NB4 (cell line): ENCODE measurements at regions not wholly inside any gene's neighbourhood (a gene's known extent, or its start where the extent isn't known, plus 50 kb on each side); places are given as distances from the start of the nearest gene placed in this dataset.

Experiments used
- DNase-seq: peaks from one replicate; pipeline ENCODE4 v3.0.0; 2010; ENCODE audit warnings: low read depth
- H3K4me3 ChIP-seq: one replicate; pipeline ENCODE4 v1.5.1; 2011; ENCODE audit warnings: mild to moderate bottlenecking, low read depth, low read length, moderate library complexity
- MYC ChIP-seq: IDR thresholded peaks from 2 replicates; pipeline ENCODE4 v1.6.1; 2011; ENCODE audit warnings: low read depth, low read length
- POLR2A ChIP-seq: IDR thresholded peaks from 2 replicates; pipeline ENCODE4 v1.6.1; 2011; ENCODE audit warnings: mild to moderate bottlenecking; ENCODE audit not compliant: insufficient read length; ENCODE audit errors: extremely low read depth
- TF ChIP-seq, protein P1 (sequence below): IDR thresholded peaks from 2 replicates; pipeline ENCODE4 v1.6.1; 2011; ENCODE audit warnings: low read depth, low read length
- TF ChIP-seq, protein P2 (sequence below): IDR thresholded peaks from one replicate; pipeline ENCODE4 v1.5.1; 2012; ENCODE audit warnings: low read depth, low read length

DNA sequence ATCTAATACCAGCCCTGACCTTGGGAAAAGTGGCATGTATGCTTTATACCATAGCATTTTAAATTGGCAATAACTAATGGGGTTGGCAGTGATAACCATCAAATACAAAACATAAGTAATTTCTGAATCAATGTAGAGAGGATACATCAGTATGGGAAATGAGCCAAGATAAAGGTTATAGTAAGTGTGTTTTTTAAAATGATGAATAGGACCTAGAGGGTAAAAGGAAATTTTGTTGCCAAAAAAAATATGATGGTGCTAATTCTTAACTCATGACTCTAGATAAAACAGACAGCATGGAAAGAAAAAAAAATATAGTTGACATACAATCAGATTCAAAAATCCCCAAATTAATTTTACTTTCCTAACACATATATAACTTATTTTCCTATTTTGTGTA lies 75.4 kb upstream of the ROBO1 start:
- TF ChIP-seq MYC = no peak
- no peak for DNase-seq
- no peak overlapping the region for H3K4me3 ChIP-seq

DNA sequence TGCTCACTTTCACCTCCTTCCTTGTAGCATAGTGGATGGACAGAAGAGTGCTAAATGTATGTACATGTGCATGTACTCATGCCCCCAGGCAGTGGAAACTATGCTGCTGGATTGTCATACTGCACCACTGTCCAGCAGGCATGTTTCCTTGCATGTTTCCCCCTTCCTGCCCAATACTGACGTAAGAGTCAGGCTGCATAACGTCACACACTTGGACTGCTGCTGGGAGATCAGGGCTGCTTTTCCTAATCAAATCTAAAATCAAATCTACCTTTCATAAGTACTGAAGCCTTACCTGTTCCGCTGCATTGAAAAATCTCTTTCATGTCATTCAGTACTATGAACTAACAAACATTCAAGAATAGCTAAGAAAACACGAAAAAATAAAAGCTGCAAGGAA lies 67.9 kb upstream of the ROBO1 start:
- DNase-seq = no peak
- no peak overlapping the region for H3K4me3 ChIP-seq
- TF ChIP-seq POLR2A (no peak), MYC (no peak)
- TF ChIP-seq, protein P1, sequence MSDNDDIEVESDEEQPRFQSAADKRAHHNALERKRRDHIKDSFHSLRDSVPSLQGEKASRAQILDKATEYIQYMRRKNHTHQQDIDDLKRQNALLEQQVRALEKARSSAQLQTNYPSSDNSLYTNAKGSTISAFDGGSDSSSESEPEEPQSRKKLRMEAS = no peak
- TF ChIP-seq, protein P2, sequence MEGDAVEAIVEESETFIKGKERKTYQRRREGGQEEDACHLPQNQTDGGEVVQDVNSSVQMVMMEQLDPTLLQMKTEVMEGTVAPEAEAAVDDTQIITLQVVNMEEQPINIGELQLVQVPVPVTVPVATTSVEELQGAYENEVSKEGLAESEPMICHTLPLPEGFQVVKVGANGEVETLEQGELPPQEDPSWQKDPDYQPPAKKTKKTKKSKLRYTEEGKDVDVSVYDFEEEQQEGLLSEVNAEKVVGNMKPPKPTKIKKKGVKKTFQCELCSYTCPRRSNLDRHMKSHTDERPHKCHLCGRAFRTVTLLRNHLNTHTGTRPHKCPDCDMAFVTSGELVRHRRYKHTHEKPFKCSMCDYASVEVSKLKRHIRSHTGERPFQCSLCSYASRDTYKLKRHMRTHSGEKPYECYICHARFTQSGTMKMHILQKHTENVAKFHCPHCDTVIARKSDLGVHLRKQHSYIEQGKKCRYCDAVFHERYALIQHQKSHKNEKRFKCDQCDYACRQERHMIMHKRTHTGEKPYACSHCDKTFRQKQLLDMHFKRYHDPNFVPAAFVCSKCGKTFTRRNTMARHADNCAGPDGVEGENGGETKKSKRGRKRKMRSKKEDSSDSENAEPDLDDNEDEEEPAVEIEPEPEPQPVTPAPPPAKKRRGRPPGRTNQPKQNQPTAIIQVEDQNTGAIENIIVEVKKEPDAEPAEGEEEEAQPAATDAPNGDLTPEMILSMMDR = no peak

DNA sequence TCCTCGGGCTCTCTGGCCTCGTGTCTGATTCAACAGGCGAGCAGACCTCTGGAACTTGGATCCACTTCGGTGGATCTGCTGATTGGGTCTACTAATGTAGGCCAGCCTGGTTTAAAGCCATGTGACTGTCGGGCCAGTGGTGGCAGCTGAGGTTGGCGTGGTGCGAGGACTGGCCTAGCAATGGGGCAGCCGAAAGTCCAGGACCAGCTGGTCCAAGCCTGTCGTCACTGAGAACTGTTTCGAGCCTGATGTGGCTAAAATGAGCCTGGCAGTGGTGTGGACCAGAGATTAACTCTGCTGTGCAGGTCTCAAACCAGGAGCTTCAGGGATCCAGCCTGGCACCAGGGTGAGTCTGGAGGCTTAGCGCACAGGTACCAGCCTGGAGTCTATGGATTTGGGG lies 56.4 kb upstream of the ROBO1 start:
- no peak overlapping the region for H3K4me3 ChIP-seq
- DNase-seq = no peak
- TF ChIP-seq, protein P1 = no peak
- TF ChIP-seq, protein P2 = no peak
- TF ChIP-seq MYC (no peak), POLR2A (no peak)

DNA sequence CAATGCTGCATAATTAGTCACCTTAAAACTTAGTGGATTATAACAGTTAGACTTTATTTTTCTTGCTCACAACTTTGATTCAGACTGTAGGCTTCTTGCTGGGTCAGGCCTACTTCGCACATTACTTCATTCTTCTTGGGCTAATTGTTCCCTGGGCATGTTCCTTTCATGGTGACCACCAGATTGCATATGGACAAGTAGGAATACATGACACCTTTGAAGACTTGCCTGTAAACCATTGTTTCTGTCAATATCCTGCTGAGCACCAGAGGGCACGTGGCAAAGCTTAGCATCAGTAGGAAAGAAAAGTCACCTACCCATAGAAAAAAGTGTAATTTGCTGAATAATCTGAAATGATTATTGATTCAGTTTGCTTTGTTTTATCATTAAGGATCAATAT lies 54.3 kb upstream of the ROBO1 start:
- no peak for DNase-seq
- TF ChIP-seq POLR2A = no peak
- no peak for TF ChIP-seq MYC
- TF ChIP-seq, protein P2 = no peak
- TF ChIP-seq, protein P1 = no peak
- no peak overlapping the region for H3K4me3 ChIP-seq

DNA sequence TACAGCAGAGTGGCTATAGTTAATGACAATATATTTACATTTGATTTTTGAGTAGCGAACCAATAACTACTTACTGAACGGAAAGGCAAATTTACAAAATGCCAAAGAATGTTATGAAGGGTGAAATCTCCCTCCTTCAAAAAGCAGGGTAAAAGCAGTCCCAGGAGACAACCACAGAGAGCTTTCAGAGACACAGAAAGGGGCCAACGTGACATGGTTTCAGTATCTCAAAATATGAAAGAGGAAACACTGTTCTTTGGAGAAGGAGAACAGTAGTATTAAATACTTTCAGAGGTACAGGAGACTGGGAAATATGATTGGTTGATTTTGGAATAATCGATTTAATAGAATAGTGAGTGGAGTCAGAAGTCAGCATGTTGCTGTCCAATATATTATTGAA lies 52.3 kb upstream of the ROBO1 start:
- TF ChIP-seq, protein P2 = no peak
- TF ChIP-seq, protein P1 = no peak
- no peak for TF ChIP-seq POLR2A
- no peak for TF ChIP-seq MYC
- no peak for DNase-seq
- no peak overlapping the region for H3K4me3 ChIP-seq

DNA sequence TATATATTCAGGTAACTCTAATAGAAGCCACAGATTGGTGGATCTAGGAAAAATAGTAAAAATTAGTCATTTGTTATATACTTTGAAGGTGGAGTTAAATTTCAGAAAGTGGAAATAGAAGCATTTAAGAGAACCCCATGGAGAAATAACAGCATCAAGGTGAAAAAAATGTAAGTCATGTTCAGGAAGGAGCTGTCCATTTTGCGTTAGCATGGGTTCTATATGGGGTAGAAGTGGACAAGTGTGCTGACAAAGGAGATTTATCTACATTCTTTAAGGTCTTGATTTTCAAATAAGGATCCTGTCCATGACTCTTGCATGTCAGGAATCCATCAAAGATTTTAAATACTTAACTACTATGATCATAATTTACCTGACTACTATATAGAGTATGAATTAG lies 50.2 kb upstream of the ROBO1 start:
- H3K4me3 ChIP-seq = no peak overlapping the region
- TF ChIP-seq, protein P2 = no peak
- TF ChIP-seq POLR2A (no peak), MYC (no peak)
- TF ChIP-seq, protein P1 = no peak
- no peak for DNase-seq
